ENCODE measurements at regions not wholly inside any gene's neighbourhood (a gene's known extent, or its start where the extent isn't known, plus 50 kb on each side); places are given as distances from the start of the nearest gene placed in this dataset.

- no peak for TF ChIP-seq CTCF (IDR thresholded peaks at IDR 0.05)
These were observed 1370.7 kb upstream of the ATXN8OS start (continued) for GRCh38 chr13:68736961-68737360.

GRCh38 chr13:68727798-68728197 is 1379.8 kb upstream of the ATXN8OS start:
- H3K9me3 ChIP-seq = no peaks in the 10 kb centered on the region
- no peak overlapping the region for H3K4me2 ChIP-seq
- FAIRE-seq (no peak), ATAC-seq (no peak), DNase-seq (ENCODE audit: low read depth in 1 of 2, low spot score in 1 of 2) (no peak)
- TF ChIP-seq CEBPB (IDR thresholded peaks at IDR 0.05) = no peak
- no peak for TF ChIP-seq ATOH8 (CRISPR knock-in tag; IDR thresholded peaks at IDR 0.05; ENCODE audit: low read depth)
- TF ChIP-seq CTCF (IDR thresholded peaks at IDR 0.05) = no peak
- no peak for TF ChIP-seq ZFP36 (IDR thresholded peaks at IDR 0.05; ENCODE audit: borderline replicate concordance, partially characterized antibody)
- no peak for TF ChIP-seq SREBF2 (IDR thresholded peaks at IDR 0.05)
- TF ChIP-seq HDAC2 (IDR thresholded peaks at IDR 0.05) = no peak
- no peak for TF ChIP-seq CBX8 (IDR thresholded peaks at IDR 0.05)
- no peak for TF ChIP-seq ZNF302 (CRISPR knock-in tag; IDR thresholded peaks at IDR 0.05)
- no peak for TF ChIP-seq GATA3 (IDR thresholded peaks at IDR 0.05; ENCODE audit: borderline replicate concordance)
- TF ChIP-seq RAD21 (conservative IDR thresholded peaks at IDR 0.05 in 1 of 2, IDR thresholded peaks at IDR 0.05 in 1 of 2) = no peak
- no peak for TF ChIP-seq PHF8 (IDR thresholded peaks at IDR 0.05; ENCODE audit: borderline replicate concordance, low read depth)
- no peak for TF ChIP-seq RARB (CRISPR knock-in tag; IDR thresholded peaks at IDR 0.05)
- TF ChIP-seq ELK1 (IDR thresholded peaks at IDR 0.05; ENCODE audit: low read depth, low read length) = no peak
- no peak for TF ChIP-seq ZC3H11A (IDR thresholded peaks at IDR 0.05)
- TF ChIP-seq ESRRA (IDR thresholded peaks at IDR 0.05; ENCODE audit: borderline replicate concordance, low read length) = no peak
- H3K4me1 ChIP-seq = no peaks in the 10 kb centered on the region
- H3K4me3 ChIP-seq = no peak overlapping the region
- ChIA-PET CTCF (interaction anchor here (0.6 kb wide), 1 partner anchor 15 kb away, joined by 3 read pairs; no protein-coding TSS in a partner anchor), POLR2A (no interaction called here)
- 28% methylated on average over 4 of the region's 4 CpGs for WGBS (ENCODE audit: missing lambda C conversion rate)
- no peak overlapping the region for H3K27ac ChIP-seq

GRCh38 chr13:68727165-68727564 is 1380.5 kb upstream of the ATXN8OS start:
- no peaks in the 10 kb centered on the region for H3K4me1 ChIP-seq
- H3K27ac ChIP-seq = no peak overlapping the region
- no peak for ATAC-seq
- DNase-seq (ENCODE audit: low read depth in 1 of 2, low spot score in 1 of 2) = no peak
- TF ChIP-seq EHF (CRISPR knock-in tag; IDR thresholded peaks at IDR 0.05) (no peak), BCL3 (IDR thresholded peaks at IDR 0.05) (no peak), ELK1 (IDR thresholded peaks at IDR 0.05; ENCODE audit: low read depth, low read length) (no peak), TFCP2L1 (CRISPR knock-in tag; IDR thresholded peaks at IDR 0.05) (no peak), HOXA7 (CRISPR knock-in tag; IDR thresholded peaks at IDR 0.05) (no peak), RFX5 (IDR thresholded peaks at IDR 0.05) (no peak), CEBPB (IDR thresholded peaks at IDR 0.05) (no peak)
- WGBS (ENCODE audit: missing lambda C conversion rate) = 40% methylated on average over 1 of the region's 1 CpG
- H3K4me2 ChIP-seq = no peak overlapping the region
- CTCF ChIA-PET = interaction anchor here (0.6 kb wide), 1 partner anchor 15 kb away, joined by 3 read pairs; no protein-coding TSS in a partner anchor
- H3K4me3 ChIP-seq = no peak overlapping the region
- no peaks in the 10 kb centered on the region for H3K9me3 ChIP-seq
- POLR2A ChIA-PET = no interaction called here
- no peak for FAIRE-seq
